Ectodermal cell (in vitro differentiated cells): ENCODE measurements at regions not wholly inside any gene's neighbourhood (a gene's known extent, or its start where the extent isn't known, plus 50 kb on each side); places are given as distances from the start of the nearest gene placed in this dataset.

Experiments used
- H3K27ac ChIP-seq: 2 replicates; pipeline ENCODE4 v1.7.0; 2013; ENCODE audit warnings: mild to moderate bottlenecking, low read depth, low read length; ENCODE audit not compliant: insufficient read depth, poor library complexity, severe bottlenecking
- H3K27me3 ChIP-seq: 2 replicates; pipeline ENCODE4 v1.7.0; 2013; ENCODE audit warnings: mild to moderate bottlenecking, low read length; ENCODE audit not compliant: insufficient read depth, control insufficient read depth, poor library complexity, severe bottlenecking
- H3K36me3 ChIP-seq: one replicate; pipeline ENCODE4 v1.7.0; 2013; ENCODE audit warnings: low read length; ENCODE audit not compliant: control insufficient read depth, insufficient read depth
- H3K4me1 ChIP-seq: one replicate; pipeline ENCODE4 v1.7.0; 2013; ENCODE audit warnings: low read length; ENCODE audit not compliant: control insufficient read depth, insufficient read depth
- H3K4me3 ChIP-seq: 2 replicates; pipeline ENCODE4 v1.7.0; 2013; ENCODE audit warnings: low read depth, low read length, control low read depth; ENCODE audit not compliant: insufficient read depth
- H3K9me3 ChIP-seq: 2 replicates; pipeline ENCODE4 v1.7.0; 2013; ENCODE audit warnings: mild to moderate bottlenecking, low read length, moderate library complexity; ENCODE audit not compliant: control insufficient read depth
- WGBS, 2 experiments: methylation state at CpG; one replicate each; pipeline ENCODE4 v1.1.7; 2013; ENCODE audit warnings: missing lambda C conversion rate in 2 of 2; 5-methylcytosine and 5-hydroxymethylcytosine counted together

GRCh38 chr15:46280762-46281542 lies 646.1 kb downstream of the SQOR start:
- Histone ChIP-seq H3K36me3 (no peaks in the 10 kb centered on the region), H3K9me3 (no peaks in the 10 kb centered on the region), H3K4me1 (peaks cover 3% of the 10 kb centered on the region), H3K4me3 (no peak overlapping the region), H3K27me3 (no peaks in the 10 kb centered on the region), H3K27ac (no peak overlapping the region)
- WGBS, 2 experiments = 68 to 70% methylated on average over 3 of the region's 4 CpGs

- Histone ChIP-seq H3K27ac (no peak overlapping the region), H3K4me3 (no peak overlapping the region), H3K4me1 (peaks cover 11% of the 10 kb centered on the region), H3K27me3 (no peaks in the 10 kb centered on the region), H3K9me3 (no peaks in the 10 kb centered on the region), H3K36me3 (no peaks in the 10 kb centered on the region)
- 87 to 97% methylated on average over 2 to 3 of the region's 3 CpGs for WGBS, 2 experiments
Observed at GRCh38 chr15:46293550-46293949, 658.7 kb downstream of the SQOR start.

- 88 to 89% methylated on average over 8 of the region's 8 CpGs for WGBS, 2 experiments
- Histone ChIP-seq H3K9me3 (no peaks in the 10 kb centered on the region), H3K36me3 (no peaks in the 10 kb centered on the region), H3K4me1 (peaks cover 11% of the 10 kb centered on the region), H3K27me3 (no peaks in the 10 kb centered on the region), H3K4me3 (no peak overlapping the region), H3K27ac (no peak overlapping the region)
Observed at GRCh38 chr15:46296002-46296401, 661.2 kb downstream of the SQOR start.

GRCh38 chr15:46296797-46297196 lies 662.0 kb downstream of the SQOR start:
- Histone ChIP-seq H3K4me3 (no peak overlapping the region), H3K4me1 (peaks cover 11% of the 10 kb centered on the region), H3K36me3 (no peaks in the 10 kb centered on the region), H3K9me3 (no peaks in the 10 kb centered on the region), H3K27ac (no peak overlapping the region), H3K27me3 (no peaks in the 10 kb centered on the region)
- WGBS, 2 experiments = 86 to 88% methylated on average over 2 of the region's 2 CpGs

- no peak overlapping the region for H3K27ac ChIP-seq
- peaks cover 11% of the 10 kb centered on the region for H3K4me1 ChIP-seq
- no peak overlapping the region for H3K4me3 ChIP-seq
- WGBS, 2 experiments = 72 to 75% methylated on average over 3 of the region's 3 CpGs
- H3K36me3 ChIP-seq = no peaks in the 10 kb centered on the region
- no peaks in the 10 kb centered on the region for H3K27me3 ChIP-seq
- no peaks in the 10 kb centered on the region for H3K9me3 ChIP-seq
Observed at GRCh38 chr15:46297766-46298165, 662.9 kb downstream of the SQOR start.

- no peaks in the 10 kb centered on the region for H3K36me3 ChIP-seq
Observed at GRCh38 chr15:46300716-46301115, 665.9 kb downstream of the SQOR start.

GRCh38 chr15:46301291-46301690 lies 666.5 kb downstream of the SQOR start:
- Histone ChIP-seq H3K27me3 (no peaks in the 10 kb centered on the region), H3K27ac (no peak overlapping the region), H3K4me3 (no peak overlapping the region), H3K36me3 (no peaks in the 10 kb centered on the region), H3K4me1 (peaks cover 3% of the 10 kb centered on the region), H3K9me3 (no peaks in the 10 kb centered on the region)
- 85 to 89% methylated on average over 4 to 5 of the region's 5 CpGs for WGBS, 2 experiments

More at GRCh38 chr15:46300716-46301115, 665.9 kb downstream of the SQOR start:
- H3K4me3 ChIP-seq = no peak overlapping the region
- WGBS, 2 experiments = 90 to 98% methylated on average over 6 of the region's 6 CpGs
- no peaks in the 10 kb centered on the region for H3K9me3 ChIP-seq
- H3K27me3 ChIP-seq = no peaks in the 10 kb centered on the region
- H3K27ac ChIP-seq = no peak overlapping the region
- peaks cover 3% of the 10 kb centered on the region for H3K4me1 ChIP-seq

- no peak overlapping the region for H3K4me3 ChIP-seq
- WGBS, 2 experiments = 90 to 96% methylated on average over 4 to 5 of the region's 6 CpGs
- H3K27me3 ChIP-seq = no peaks in the 10 kb centered on the region
- no peak overlapping the region for H3K27ac ChIP-seq
- no peaks in the 10 kb centered on the region for H3K36me3 ChIP-seq
- no peaks in the 10 kb centered on the region for H3K9me3 ChIP-seq
- peaks cover 3% of the 10 kb centered on the region for H3K4me1 ChIP-seq
Observed at GRCh38 chr15:46301826-46302225, 667.0 kb downstream of the SQOR start.

- H3K27ac ChIP-seq = no peak overlapping the region
- no peaks in the 10 kb centered on the region for H3K36me3 ChIP-seq
- H3K4me1 ChIP-seq = no peaks in the 10 kb centered on the region
- H3K27me3 ChIP-seq = no peaks in the 10 kb centered on the region
- H3K4me3 ChIP-seq = no peak overlapping the region
- WGBS, 2 experiments = 92 to 93% methylated on average over 2 to 4 of the region's 4 CpGs
- no peaks in the 10 kb centered on the region for H3K9me3 ChIP-seq
Observed at GRCh38 chr15:46304321-46304720, 669.5 kb downstream of the SQOR start.

- H3K36me3 ChIP-seq = no peaks in the 10 kb centered on the region
- no peaks in the 10 kb centered on the region for H3K27me3 ChIP-seq
- H3K27ac ChIP-seq = no peak overlapping the region
- WGBS, 2 experiments = 90 to 95% methylated on average over 4 of the region's 4 CpGs
- H3K9me3 ChIP-seq = no peaks in the 10 kb centered on the region
- H3K4me1 ChIP-seq = no peaks in the 10 kb centered on the region
- H3K4me3 ChIP-seq = no peak overlapping the region
Observed at GRCh38 chr15:46307746-46308145, 672.9 kb downstream of the SQOR start.
